WTC11 (cell line): ENCODE measurements at regions not wholly inside any gene's neighbourhood (a gene's known extent, or its start where the extent isn't known, plus 50 kb on each side); places are given as distances from the start of the nearest gene placed in this dataset.

Experiments used
- ATAC-seq: fragments of 200-7000 bp; cut with Tn5 transposase; 2 replicates; pipeline ENCODE4 v1.10.0; 2021; ENCODE audit warnings: mild to moderate bottlenecking, moderate library complexity
- CTCF ChIA-PET: fragments of 300-600 bp; sonication (Branson Sonifier 250); formaldehyde crosslinking; loops from one replicate; lab custom pipeline; 2021; ENCODE audit warnings: antibody characterized with exemption; lab: Charles Lee
- POLR2A ChIA-PET: fragments of 350-600 bp; sonication (Branson Sonifier 250); formaldehyde crosslinking; loops from one replicate; lab custom pipeline; 2021; ENCODE audit warnings: antibody characterized with exemption; lab: Charles Lee
- DNase-seq: peaks from one replicate; pipeline ENCODE4 v3.0.0; 2021; ENCODE audit warnings: low spot score
- H3K27ac Mint-ChIP-seq: 2 replicates; pipeline ENCODE4 v1.8.0; 2021; ENCODE audit warnings: mixed read lengths
- H3K27me3 Mint-ChIP-seq: 2 replicates; pipeline ENCODE4 v1.8.0; 2021; ENCODE audit warnings: low read depth, mild to moderate bottlenecking, moderate library complexity, mixed read lengths
- H3K36me3 Mint-ChIP-seq: 2 replicates; pipeline ENCODE4 v1.8.0; 2021; ENCODE audit warnings: mixed read lengths
- H3K4me1 Mint-ChIP-seq: 2 replicates; pipeline ENCODE4 v1.8.0; 2022; ENCODE audit warnings: mixed read lengths
- H3K4me3 Mint-ChIP-seq: 2 replicates; pipeline ENCODE4 v1.8.0; 2021; ENCODE audit warnings: mild to moderate bottlenecking, moderate library complexity, mixed read lengths
- H3K9me3 Mint-ChIP-seq: 2 replicates; pipeline ENCODE4 v1.8.0; 2021; ENCODE audit warnings: mixed read lengths
- AFF4 ChIP-seq: sonication (generic); formaldehyde crosslinking; IDR thresholded peaks from 2 replicates; pipeline ENCODE4 v1.8.1; 2023; ENCODE audit warnings: mild to moderate bottlenecking, missing genetic modification reagents, borderline replicate concordance
- AR ChIP-seq: fragments of 250-450 bp; sonication (Bioruptor Pico); IDR thresholded peaks from 2 replicates; pipeline ENCODE4 v1.9.0; 2021; ENCODE audit warnings: mild to moderate bottlenecking
- E2F4 ChIP-seq: sonication (generic); formaldehyde crosslinking; IDR thresholded peaks from 2 replicates; pipeline ENCODE4 v1.8.1; 2022; ENCODE audit warnings: low read depth, mild to moderate bottlenecking, moderate library complexity, missing genetic modification reagents, borderline replicate concordance
- EMX1 ChIP-seq: fragments of 250-450 bp; sonication (Bioruptor Pico); IDR thresholded peaks from 2 replicates; pipeline ENCODE4 v1.8.0; 2021; ENCODE audit warnings: mild to moderate bottlenecking
- ETV6 ChIP-seq: sonication (generic); formaldehyde crosslinking; IDR thresholded peaks from 2 replicates; pipeline ENCODE4 v1.8.1; 2022; ENCODE audit warnings: mild to moderate bottlenecking, missing genetic modification reagents
- FOXP1 ChIP-seq: sonication (generic); formaldehyde crosslinking; IDR thresholded peaks from 2 replicates; pipeline ENCODE4 v1.8.0; 2022; ENCODE audit warnings: missing genetic modification reagents, mild to moderate bottlenecking, moderate library complexity, borderline replicate concordance
- GABPB1 ChIP-seq: sonication (generic); formaldehyde crosslinking; IDR thresholded peaks from 2 replicates; pipeline ENCODE4 v1.8.1; 2023; ENCODE audit warnings: mild to moderate bottlenecking, missing genetic modification reagents
- GTF2I ChIP-seq: fragments of 250-450 bp; sonication (Bioruptor Pico); conservative IDR thresholded peaks from 2 replicates; pipeline ENCODE4 v1.4.0; 2021; ENCODE audit warnings: mild to moderate bottlenecking
- JUN ChIP-seq: sonication (generic); formaldehyde crosslinking; IDR thresholded peaks from 2 replicates; pipeline ENCODE4 v1.8.0; 2023; ENCODE audit warnings: mild to moderate bottlenecking, missing genetic modification reagents
- MLX ChIP-seq: sonication (generic); formaldehyde crosslinking; IDR thresholded peaks from 2 replicates; pipeline ENCODE4 v1.8.1; 2023; ENCODE audit warnings: mild to moderate bottlenecking, missing genetic modification reagents, moderate library complexity
- PRDM15 ChIP-seq: sonication (generic); formaldehyde crosslinking; IDR thresholded peaks from 2 replicates; pipeline ENCODE4 v1.8.0; 2022; ENCODE audit warnings: missing genetic modification reagents
- PRRX2 ChIP-seq: fragments of 250-450 bp; sonication (Bioruptor Pico); IDR thresholded peaks from 2 replicates; pipeline ENCODE4 v1.8.0; 2021; ENCODE audit warnings: mild to moderate bottlenecking
- RORB ChIP-seq: fragments of 250-450 bp; sonication (Bioruptor Pico); IDR thresholded peaks from 2 replicates; pipeline ENCODE4 v1.9.0; 2021; ENCODE audit warnings: mild to moderate bottlenecking
- ZNF423 ChIP-seq: fragments of 250-450 bp; sonication (Bioruptor Pico); IDR thresholded peaks from 2 replicates; pipeline ENCODE4 v2.1.2; 2022; ENCODE audit warnings: mild to moderate bottlenecking, moderate library complexity
- ZNF425 ChIP-seq: fragments of 250-450 bp; sonication (Bioruptor Pico); conservative IDR thresholded peaks from 2 replicates; pipeline ENCODE4 v1.9.0; 2021; ENCODE audit warnings: mild to moderate bottlenecking
- ZNF532 ChIP-seq: fragments of 250-450 bp; sonication (Bioruptor Pico); IDR thresholded peaks from 2 replicates; pipeline ENCODE4 v1.9.0; 2021; ENCODE audit warnings: mild to moderate bottlenecking, borderline replicate concordance

GRCh38 chr7:19982841-19983835, 209.7 kb upstream of the TMEM196 start:
- peak; percentile 74 for DNase-seq
- peak overlapping the region; percentile 86 for H3K27ac Mint-ChIP-seq
- no peak overlapping the region for H3K4me3 Mint-ChIP-seq
- peaks cover 78% of the 10 kb centered on the region for H3K36me3 Mint-ChIP-seq
- CTCF ChIA-PET = interaction anchor here (0.8 to 3.6 kb wide), 17 partner anchors 36 to 615 kb away, joined by 3 to 50 read pairs (median 4); no protein-coding TSS in a partner anchor
- ATAC-seq = peak; percentile 62
- H3K27me3 Mint-ChIP-seq = no peaks in the 10 kb centered on the region
- peaks cover 43% of the 10 kb centered on the region for H3K9me3 Mint-ChIP-seq
- POLR2A ChIA-PET = interaction anchor here (1.1 kb wide), 1 partner anchor 137 kb away, joined by 3 read pairs; no protein-coding TSS in a partner anchor
- H3K4me1 Mint-ChIP-seq = peaks cover 51% of the 10 kb centered on the region
- TF ChIP-seq PRDM15 (CRISPR knock-in tag) (peak; percentile 89), GABPB1 (CRISPR knock-in tag) (no peak), FOXP1 (CRISPR knock-in tag) (0 out of 2 replicates have a peak, but pooled peaks have one; percentile 19), EMX1 (no peak), AFF4 (no peak), JUN (CRISPR knock-in tag) (no peak), ETV6 (no peak), MLX (CRISPR knock-in tag) (no peak), ZNF425 (no peak; the same call in 1 of the 2 replicates), ZNF423 (CRISPR knock-in tag) (no peak), RORB (CRISPR knock-in tag) (no peak), PRRX2 (0 out of 2 replicates have a peak, but pooled peaks have one; percentile 44), ZNF532 (CRISPR knock-in tag) (no peak), AR (CRISPR knock-in tag) (no peak), GTF2I (CRISPR knock-in tag) (no peak), E2F4 (CRISPR knock-in tag) (no peak)
